GM23338 (cell line): ENCODE measurements at regions not wholly inside any gene's neighbourhood (a gene's known extent, or its start where the extent isn't known, plus 50 kb on each side); places are given as distances from the start of the nearest gene placed in this dataset.

ENCODE experiments used
- ATAC-seq: fragments of 200-7000 bp; cut with Tn5 transposase; 3 replicates; pipeline ENCODE4 v1.9.1; 2020
- DNase-seq: peaks from one replicate; pipeline ENCODE4 v3.0.0-alpha.2; 2015; ENCODE audit warnings: low spot score
- H2AFZ ChIP-seq: fragments of 200-600 bp; sonication (generic); 2 replicates; pipeline ENCODE4 v1.8.0; 2016; ENCODE audit warnings: antibody characterized with exemption, mild to moderate bottlenecking, moderate library complexity
- H3F3A ChIP-seq: fragments of 200-600 bp; sonication (generic); replicated peaks from 2 replicates; pipeline ENCODE4 v1.8.0; 2017; ENCODE audit warnings: antibody characterized with exemption, mixed run types, low read depth
- H3K27ac ChIP-seq: fragments of 200-600 bp; sonication (generic); 2 replicates; pipeline ENCODE4 v1.6.1; 2016; ENCODE audit warnings: low read depth
- H3K27me3 ChIP-seq: fragments of 200-600 bp; sonication (generic); 2 replicates; pipeline ENCODE4 v1.8.0; 2016; ENCODE audit warnings: mild to moderate bottlenecking, mixed run types, moderate library complexity; ENCODE audit not compliant: insufficient read depth
- H3K36me3 ChIP-seq: fragments of 200-600 bp; sonication (generic); 2 replicates; pipeline ENCODE4 v1.8.0; 2016; ENCODE audit warnings: mild to moderate bottlenecking; ENCODE audit not compliant: insufficient read depth
- H3K4me1 ChIP-seq: fragments of 200-600 bp; sonication (generic); 2 replicates; pipeline ENCODE4 v1.8.0; 2016; ENCODE audit warnings: mild to moderate bottlenecking, moderate library complexity; ENCODE audit not compliant: insufficient read depth
- H3K4me2 ChIP-seq: fragments of 200-600 bp; sonication (generic); 2 replicates; pipeline ENCODE4 v1.7.1; 2017; ENCODE audit warnings: mixed run types
- H3K4me3 ChIP-seq: fragments of 200-600 bp; sonication (generic); 2 replicates; pipeline ENCODE4 v1.6.1; 2016; ENCODE audit warnings: mixed run types
- H3K79me2 ChIP-seq: fragments of 200-600 bp; sonication (generic); replicated peaks from 2 replicates; pipeline ENCODE4 v1.8.0; 2017; ENCODE audit warnings: mild to moderate bottlenecking; ENCODE audit not compliant: insufficient read depth
- H3K9me2 ChIP-seq: fragments of 200-600 bp; sonication (generic); 2 replicates; pipeline ENCODE4 v1.8.0; 2017; ENCODE audit not compliant: insufficient read depth
- H4K20me1 ChIP-seq: fragments of 200-600 bp; sonication (generic); replicated peaks from 2 replicates; pipeline ENCODE4 v1.8.0; 2017; ENCODE audit warnings: mild to moderate bottlenecking; ENCODE audit not compliant: insufficient read depth
- H3K27ac Mint-ChIP-seq: 2 replicates; pipeline ENCODE4 v1.8.0; 2020; ENCODE audit warnings: inconsistent platforms, mild to moderate bottlenecking, moderate library complexity, mixed read lengths
- H3K27me3 Mint-ChIP-seq: 3 replicates; pipeline ENCODE4 v1.8.0; 2022; ENCODE audit warnings: low read depth, mild to moderate bottlenecking, moderate library complexity, mixed read lengths, inconsistent platforms; ENCODE audit not compliant: insufficient read depth, poor library complexity
- H3K36me3 Mint-ChIP-seq: 3 replicates; pipeline ENCODE4 v1.8.0; 2021; ENCODE audit warnings: low read depth, mild to moderate bottlenecking, inconsistent platforms, moderate library complexity, mixed read lengths
- H3K4me1 Mint-ChIP-seq: 3 replicates; pipeline ENCODE4 v1.8.0; 2020; ENCODE audit warnings: mild to moderate bottlenecking, inconsistent platforms, mixed read lengths
- H3K4me3 Mint-ChIP-seq: 3 replicates; pipeline ENCODE4 v1.8.0; 2021; ENCODE audit warnings: moderate library complexity, mild to moderate bottlenecking, inconsistent platforms, mixed read lengths
- H3K9me3 Mint-ChIP-seq: 3 replicates; pipeline ENCODE4 v1.8.0; 2020; ENCODE audit warnings: moderate library complexity, mild to moderate bottlenecking, inconsistent platforms, mixed read lengths
- CREB1 ChIP-seq: fragments of 250-450 bp; sonication (Bioruptor Pico); IDR thresholded peaks from 2 replicates; pipeline ENCODE4 v1.5.0; 2020; ENCODE audit warnings: low read depth, mild to moderate bottlenecking, moderate library complexity
- CTCF ChIP-seq, 2 experiments: fragments of 200-600 bp in 1 of 2; sonication (generic) in 1 of 2; conservative IDR thresholded peaks; 2 replicates each; pipeline versions ENCODE4 v1.5.1 to v1.6.1; 2016 to 2017; ENCODE audit warnings: antibody characterized with exemption in 2 of 2, low read depth in 2 of 2, mild to moderate bottlenecking in 2 of 2, moderate library complexity in 1 of 2
- EZH2 ChIP-seq: fragments of 200-600 bp; sonication (generic); IDR thresholded peaks from one replicate; pipeline ENCODE4 v1.8.0; 2017; ENCODE audit warnings: antibody characterized with exemption, mild to moderate bottlenecking, low read depth; ENCODE audit not compliant: unreplicated experiment
- EZH2phosphoT487 ChIP-seq: fragments of 200-600 bp; sonication (generic); IDR thresholded peaks from one replicate; pipeline ENCODE4 v1.8.1; 2018; ENCODE audit warnings: antibody characterized with exemption; ENCODE audit not compliant: unreplicated experiment
- JUNB ChIP-seq: IDR thresholded peaks from one replicate; pipeline ENCODE4 v1.6.1; 2016; ENCODE audit warnings: antibody characterized with exemption; ENCODE audit not compliant: unreplicated experiment
- POLR2AphosphoS5 ChIP-seq: IDR thresholded peaks from 2 replicates; pipeline ENCODE4 v1.6.1; 2016; ENCODE audit warnings: antibody characterized with exemption, low read depth
- REST ChIP-seq: IDR thresholded peaks from one replicate; pipeline ENCODE4 v1.6.1; 2018; ENCODE audit warnings: antibody characterized with exemption; ENCODE audit not compliant: unreplicated experiment
- ZNF114 ChIP-seq: fragments of 250-450 bp; sonication (Bioruptor Pico); IDR thresholded peaks from 2 replicates; pipeline ENCODE4 v1.5.0; 2020; ENCODE audit warnings: mild to moderate bottlenecking, moderate library complexity
- ZNF331 ChIP-seq: fragments of 250-450 bp; sonication (Bioruptor Pico); IDR thresholded peaks from 2 replicates; pipeline ENCODE4 v1.5.0; 2020; ENCODE audit warnings: low read depth, mild to moderate bottlenecking, moderate library complexity

DNA sequence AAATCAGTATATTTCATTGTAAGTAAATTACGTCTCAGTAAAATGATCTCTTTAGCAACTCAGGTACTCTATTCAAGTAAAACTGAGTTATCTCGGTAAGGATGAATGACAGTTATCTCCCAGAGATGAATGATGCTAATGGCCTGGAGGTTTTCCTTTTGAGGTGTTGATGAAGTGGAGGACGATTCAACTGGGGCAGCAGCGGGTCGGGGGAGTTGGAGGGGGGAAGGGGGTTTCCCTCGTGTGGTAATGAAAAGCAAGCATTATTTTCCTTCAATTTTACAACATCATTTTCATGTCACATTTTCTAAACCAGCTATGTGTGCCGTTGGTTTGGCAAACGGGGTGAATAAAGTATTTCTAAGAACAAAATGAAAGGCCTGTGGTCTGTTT is 92.4 kb upstream of the ATXN3L start (continued):
- TF ChIP-seq REST (no peak), ZNF114 (no peak), ZNF331 (no peak), CREB1 (CRISPR knock-in tag) (no peak)

- H3K79me2 ChIP-seq: no peaks in the 10 kb centered on the region
- no peak overlapping the region for H3K4me3 ChIP-seq
- H3F3A ChIP-seq: no peaks in the 10 kb centered on the region
- Mint-ChIP-seq H3K27me3 (no peaks in the 10 kb centered on the region), H3K27ac (peak overlapping the region; percentile 82; the same call in 1 of the 2 replicates), H3K4me3 (peak overlapping the region; percentile 43; the same call in 1 of the 3 replicates), H3K4me1 (peaks cover 27% of the 10 kb centered on the region), H3K9me3 (peaks cover 6% of the 10 kb centered on the region; the same call in 2 of the 3 replicates), H3K36me3 (peaks cover 3% of the 10 kb centered on the region; the same call in 1 of the 3 replicates)
- no peaks in the 10 kb centered on the region for H3K36me3 ChIP-seq
- no peak for DNase-seq
- H2AFZ ChIP-seq: no peak overlapping the region
- no peaks in the 10 kb centered on the region for H4K20me1 ChIP-seq
- H3K4me2 ChIP-seq: peak overlapping the region; percentile 52
- H3K27me3 ChIP-seq: no peaks in the 10 kb centered on the region
- H3K9me2 ChIP-seq: no peaks in the 10 kb centered on the region
- ATAC-seq: peak; percentile 32; the same call in 2 of the 3 replicates
- no peak overlapping the region for H3K27ac ChIP-seq
- H3K4me1 ChIP-seq: peaks cover 20% of the 10 kb centered on the region
- TF ChIP-seq EZH2phosphoT487: no peak
- no peak for TF ChIP-seq EZH2
- no peak for TF ChIP-seq REST
- TF ChIP-seq JUNB: no peak
- TF ChIP-seq CREB1 (CRISPR knock-in tag): no peak
- TF ChIP-seq ZNF331: no peak
- no peak for TF ChIP-seq ZNF114
- TF ChIP-seq CTCF (conservative IDR thresholded peaks at IDR 0.05; ENCODE audit: low read depth in 2 of 2): no peak
- TF ChIP-seq POLR2AphosphoS5: no peak
Measured at GRCh38 chrX:13411496-13412207, 91.8 kb upstream of the ATXN3L start.
